Astrocyte (in vitro differentiated cells and primary cell): ENCODE measurements at regions not wholly inside any gene's neighbourhood (a gene's known extent, or its start where the extent isn't known, plus 50 kb on each side); places are given as distances from the start of the nearest gene placed in this dataset.

Experiments
- DNase-seq: peaks from one replicate; pipeline ENCODE4 v3.0.0-alpha.2; 2010; ENCODE audit warnings: low read depth
- FAIRE-seq: peaks from 2 replicates; lab custom pipeline; 2011; peaks lifted over from hg19 to GRCh38; lab: Jason Lieb, UNC
- H2AFZ ChIP-seq: 2 replicates; pipeline ENCODE4 v1.6.0; 2012; ENCODE audit warnings: low read depth, low read length, inconsistent platforms
- H3K27ac ChIP-seq: 2 replicates; pipeline ENCODE4 v1.5.1; 2011; ENCODE audit warnings: low read depth, low read length, inconsistent platforms
- H3K27me3 ChIP-seq: 2 replicates; pipeline ENCODE4 v1.6.0; 2011; ENCODE audit warnings: low read length, inconsistent platforms; ENCODE audit not compliant: insufficient read depth
- H3K36me3 ChIP-seq: 2 replicates; pipeline ENCODE4 v1.5.1; 2011; ENCODE audit warnings: low read length, inconsistent platforms; ENCODE audit not compliant: insufficient read depth
- H3K4me1 ChIP-seq: 2 replicates; pipeline ENCODE4 v1.5.1; 2011; ENCODE audit warnings: low read length, inconsistent platforms; ENCODE audit not compliant: insufficient read depth
- H3K4me2 ChIP-seq: 2 replicates; pipeline ENCODE4 v1.6.0; 2012; ENCODE audit warnings: low read length, inconsistent platforms
- H3K4me3 ChIP-seq: 2 replicates; pipeline ENCODE4 v1.5.1; 2011; ENCODE audit warnings: low read depth, mild to moderate bottlenecking, low read length, inconsistent platforms; ENCODE audit not compliant: insufficient read depth
- H3K79me2 ChIP-seq: 2 replicates; pipeline ENCODE4 v1.6.0; 2012; ENCODE audit warnings: mild to moderate bottlenecking, low read length, inconsistent platforms; ENCODE audit not compliant: insufficient read depth
- H3K9ac ChIP-seq: 2 replicates; pipeline ENCODE4 v1.6.0; 2012; ENCODE audit warnings: mild to moderate bottlenecking, low read length, inconsistent platforms
- H3K9me3 ChIP-seq: 2 replicates; pipeline ENCODE4 v1.5.1; 2012; ENCODE audit warnings: low read depth, mild to moderate bottlenecking, low read length, inconsistent platforms; ENCODE audit not compliant: insufficient read depth
- H4K20me1 ChIP-seq: 2 replicates; pipeline ENCODE4 v1.6.0; 2012; ENCODE audit warnings: low read length, inconsistent platforms; ENCODE audit not compliant: insufficient read depth
- H3K27ac Mint-ChIP-seq: one replicate; pipeline ENCODE4 v1.8.0; 2021; ENCODE audit warnings: mild to moderate bottlenecking, mixed read lengths; ENCODE audit not compliant: unreplicated experiment
- H3K27me3 Mint-ChIP-seq: one replicate; pipeline ENCODE4 v1.8.0; 2021; ENCODE audit warnings: low read depth, mixed read lengths; ENCODE audit not compliant: unreplicated experiment
- H3K36me3 Mint-ChIP-seq: one replicate; pipeline ENCODE4 v1.8.0; 2021; ENCODE audit warnings: low read depth, mixed read lengths; ENCODE audit not compliant: unreplicated experiment
- H3K4me1 Mint-ChIP-seq: one replicate; pipeline ENCODE4 v1.8.0; 2021; ENCODE audit warnings: low read depth, mixed read lengths; ENCODE audit not compliant: unreplicated experiment
- H3K4me3 Mint-ChIP-seq: one replicate; pipeline ENCODE4 v1.8.0; 2021; ENCODE audit warnings: mild to moderate bottlenecking, moderate library complexity, mixed read lengths; ENCODE audit not compliant: unreplicated experiment
- H3K9me3 Mint-ChIP-seq: one replicate; pipeline ENCODE4 v1.8.0; 2021; ENCODE audit warnings: mild to moderate bottlenecking, mixed read lengths; ENCODE audit not compliant: unreplicated experiment
- CTCF ChIP-seq: IDR thresholded peaks from 2 replicates; pipeline ENCODE4 v1.5.1; 2011; ENCODE audit warnings: low read depth, mild to moderate bottlenecking, inconsistent platforms, low read length, moderate library complexity; ENCODE audit not compliant: insufficient read depth
- EZH2 ChIP-seq: IDR thresholded peaks from 2 replicates; pipeline ENCODE4 v1.6.1; 2012; ENCODE audit warnings: mild to moderate bottlenecking, low read length, inconsistent platforms; ENCODE audit not compliant: insufficient read depth

- Histone ChIP-seq H3K36me3 (no peaks in the 10 kb centered on the region), H3K9ac (no peak overlapping the region), H2AFZ (no peak overlapping the region), H3K27ac (no peak overlapping the region), H3K79me2 (no peaks in the 10 kb centered on the region), H3K4me2 (no peak overlapping the region), H3K27me3 (no peaks in the 10 kb centered on the region), H3K4me1 (peaks cover under 1% of the 10 kb centered on the region), H3K9me3 (no peaks in the 10 kb centered on the region), H4K20me1 (no peaks in the 10 kb centered on the region), H3K4me3 (no peak overlapping the region)
- Mint-ChIP-seq H3K36me3 (no peaks in the 10 kb centered on the region), H3K27me3 (peaks cover 3% of the 10 kb centered on the region), H3K9me3 (no peaks in the 10 kb centered on the region), H3K4me1 (peaks cover 6% of the 10 kb centered on the region), H3K27ac (no peak overlapping the region), H3K4me3 (no peak overlapping the region)
- DNase-seq: no peak
- no peak for FAIRE-seq
- TF ChIP-seq EZH2 (no peak), CTCF (no peak)
These were observed 80.8 kb upstream of the ADCY2 start for GRCh38 chr5:7315118-7315517.

- Mint-ChIP-seq H3K27ac (no peak overlapping the region), H3K4me3 (no peak overlapping the region), H3K27me3 (peaks cover 3% of the 10 kb centered on the region), H3K4me1 (peaks cover 26% of the 10 kb centered on the region), H3K36me3 (no peaks in the 10 kb centered on the region), H3K9me3 (no peaks in the 10 kb centered on the region)
- Histone ChIP-seq H3K9me3 (no peaks in the 10 kb centered on the region), H2AFZ (no peak overlapping the region), H3K79me2 (no peaks in the 10 kb centered on the region), H3K27ac (no peak overlapping the region), H3K4me2 (no peak overlapping the region), H3K27me3 (no peaks in the 10 kb centered on the region), H4K20me1 (no peaks in the 10 kb centered on the region), H3K9ac (no peak overlapping the region), H3K36me3 (no peaks in the 10 kb centered on the region), H3K4me1 (peaks cover 19% of the 10 kb centered on the region), H3K4me3 (no peak overlapping the region)
- FAIRE-seq: no peak
- DNase-seq: peak; percentile 67
- TF ChIP-seq CTCF (no peak), EZH2 (no peak)
These were observed 78.2 kb upstream of the ADCY2 start for GRCh38 chr5:7317751-7318150.

- Histone ChIP-seq H3K79me2 (no peaks in the 10 kb centered on the region), H3K4me3 (no peak overlapping the region), H3K36me3 (no peaks in the 10 kb centered on the region), H3K9ac (peak overlapping the region; percentile 70), H4K20me1 (no peaks in the 10 kb centered on the region), H2AFZ (no peak overlapping the region), H3K9me3 (no peaks in the 10 kb centered on the region), H3K27me3 (no peaks in the 10 kb centered on the region), H3K27ac (peak overlapping the region; percentile 91), H3K4me2 (peak overlapping the region; percentile 69), H3K4me1 (peaks cover 19% of the 10 kb centered on the region)
- H3K9me3 Mint-ChIP-seq: no peaks in the 10 kb centered on the region
- peaks cover 27% of the 10 kb centered on the region for H3K4me1 Mint-ChIP-seq
- FAIRE-seq (peak; percentile 23), DNase-seq (peak; percentile 94)
- H3K27ac Mint-ChIP-seq: peak overlapping the region; percentile 96
- no peak overlapping the region for H3K4me3 Mint-ChIP-seq
- H3K36me3 Mint-ChIP-seq: no peaks in the 10 kb centered on the region
- H3K27me3 Mint-ChIP-seq: no peaks in the 10 kb centered on the region
- TF ChIP-seq EZH2: no peak
- TF ChIP-seq CTCF: no peak
These were observed 75.1 kb upstream of the ADCY2 start for GRCh38 chr5:7320701-7321301.
